ENCODE measurements at regions not wholly inside any gene's neighbourhood (a gene's known extent, or its start where the extent isn't known, plus 50 kb on each side); places are given as distances from the start of the nearest gene placed in this dataset.
A peak's percentile ranks its signal among the peaks of the same experiment; 100 is the strongest.

DNA sequence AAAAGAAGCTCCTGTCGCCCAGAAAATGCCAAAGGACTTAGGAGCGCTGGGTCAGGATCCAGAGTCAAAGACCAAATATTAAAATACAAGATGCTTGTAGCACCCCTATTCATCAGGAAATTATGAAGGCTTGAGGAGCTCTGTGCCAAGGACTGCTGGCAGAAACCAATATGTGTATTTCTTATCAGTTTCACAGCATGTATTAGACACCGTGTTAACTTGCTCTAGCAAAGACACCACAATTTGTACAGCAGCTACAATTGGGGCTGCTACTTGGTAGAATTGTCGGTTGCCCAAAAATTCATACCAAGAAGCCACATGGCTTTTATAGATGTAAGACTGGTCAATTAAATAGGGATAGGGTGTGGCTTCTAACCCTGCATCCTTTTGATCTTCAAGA is 128.8 kb downstream of the CD47 start:
- Histone ChIP-seq H3K36me3 (ENCODE audit: control insufficient read depth in 2 of 2, insufficient read depth in 2 of 2, low read length in 1 of 2) (no peaks in the 10 kb centered on the region), H3K9me3 (ENCODE audit: control insufficient read depth in 2 of 2, insufficient read depth in 1 of 2, low read length in 1 of 2) (no peaks in the 10 kb centered on the region), H3K4me1 (ENCODE audit: control insufficient read depth in 2 of 2, insufficient read depth in 2 of 2, low read length in 2 of 2) (peaks cover 0 to 2% of the 10 kb centered on the region in 2 donors), H3K4me3 (ENCODE audit: low read length in 2 of 2) (no peak overlapping the region), H3K27ac (ENCODE audit: low read depth in 1 of 2, low read length in 1 of 2) (no peak overlapping the region), H3K27me3 (ENCODE audit: control insufficient read depth in 2 of 2, insufficient read depth in 1 of 2, low read length in 1 of 2) (no peaks in the 10 kb centered on the region)
- 98% methylated on average over 4 of the region's 4 CpGs for WGBS
- no peak for DNase-seq (ENCODE audit: low read depth in 6 of 9, low spot score in 9 of 9)

GRCh38 chr3:107959550-107960154 is 131.2 kb downstream of the CD47 start:
- Histone ChIP-seq H3K4me3 (ENCODE audit: low read length in 2 of 2) (no peak overlapping the region), H3K4me1 (ENCODE audit: control insufficient read depth in 2 of 2, insufficient read depth in 2 of 2, low read length in 2 of 2) (peaks cover 0 to 2% of the 10 kb centered on the region in 2 donors), H3K9me3 (ENCODE audit: control insufficient read depth in 2 of 2, insufficient read depth in 1 of 2, low read length in 1 of 2) (no peaks in the 10 kb centered on the region), H3K27ac (ENCODE audit: low read depth in 1 of 2, low read length in 1 of 2) (no peak overlapping the region), H3K36me3 (ENCODE audit: control insufficient read depth in 2 of 2, insufficient read depth in 2 of 2, low read length in 1 of 2) (no peaks in the 10 kb centered on the region), H3K27me3 (ENCODE audit: control insufficient read depth in 2 of 2, insufficient read depth in 1 of 2, low read length in 1 of 2) (no peaks in the 10 kb centered on the region)
- 97% methylated on average over 2 of the region's 2 CpGs for WGBS
- DNase-seq (ENCODE audit: low read depth in 6 of 9, low spot score in 9 of 9), result no peak

- Histone ChIP-seq H3K4me1 (ENCODE audit: control insufficient read depth in 2 of 2, insufficient read depth in 2 of 2, low read length in 2 of 2) (peaks cover 0 to 9% of the 10 kb centered on the region in 2 donors), H3K4me3 (ENCODE audit: low read length in 2 of 2) (no peak overlapping the region), H3K27ac (ENCODE audit: low read depth in 1 of 2, low read length in 1 of 2) (peak overlapping the region in 1 of 2 donors; percentile 5), H3K27me3 (ENCODE audit: control insufficient read depth in 2 of 2, insufficient read depth in 1 of 2, low read length in 1 of 2) (no peaks in the 10 kb centered on the region), H3K9me3 (ENCODE audit: control insufficient read depth in 2 of 2, insufficient read depth in 1 of 2, low read length in 1 of 2) (no peaks in the 10 kb centered on the region), H3K36me3 (ENCODE audit: control insufficient read depth in 2 of 2, insufficient read depth in 2 of 2, low read length in 1 of 2) (no peaks in the 10 kb centered on the region)
- DNase-seq (ENCODE audit: low read depth in 6 of 9, low spot score in 9 of 9), result no peak
- WGBS, result 91% methylated on average over 1 of the region's 1 CpG
These were observed 132.7 kb downstream of the CD47 start for GRCh38 chr3:107958146-107958545.

DNA sequence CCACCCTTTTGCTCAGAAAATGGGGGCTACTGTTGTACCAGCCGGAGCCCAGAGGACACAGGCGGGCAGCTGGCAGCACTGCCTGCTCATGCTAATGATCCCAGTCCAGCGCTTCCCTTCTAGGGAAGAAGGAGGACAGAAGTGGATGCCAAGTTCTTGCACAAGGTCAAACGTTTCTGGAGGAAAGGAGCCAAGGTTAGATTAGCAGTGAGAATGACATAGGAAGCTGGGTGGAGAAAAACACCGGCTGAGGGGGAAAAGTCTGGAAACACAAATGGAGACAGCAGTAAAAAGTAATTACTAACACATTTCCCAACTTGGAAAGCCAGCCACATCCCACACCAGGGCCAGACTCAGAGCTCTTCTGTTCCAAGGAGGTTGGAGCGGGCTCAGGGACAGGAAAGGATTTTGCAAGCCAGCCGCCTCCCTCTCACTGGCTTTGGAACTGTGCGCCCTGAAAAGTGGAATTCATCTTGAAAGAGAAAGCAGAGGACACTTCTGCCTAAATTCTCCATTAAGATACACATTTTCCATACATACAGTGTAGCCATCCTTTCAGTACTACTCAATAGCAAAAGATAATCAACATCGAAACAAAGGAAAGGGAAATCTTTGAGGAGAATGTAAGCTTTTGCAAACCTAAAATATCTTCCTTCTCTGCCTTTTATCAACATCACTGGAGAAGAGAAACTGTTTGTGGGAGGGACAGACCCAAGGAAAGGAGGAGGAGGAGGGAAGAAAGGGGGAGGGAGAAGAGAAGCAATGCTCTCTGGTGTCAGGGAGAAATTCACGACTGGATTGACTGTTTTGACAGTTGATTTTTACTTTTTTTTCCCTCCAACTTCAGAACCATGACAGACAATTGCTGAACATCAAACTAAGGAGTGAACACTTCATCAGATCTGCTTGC is 133.6 kb downstream of the CD47 start:
- no peaks in the 10 kb centered on the region for H3K27me3 ChIP-seq (ENCODE audit: control insufficient read depth in 2 of 2, insufficient read depth in 1 of 2, low read length in 1 of 2)
- DNase-seq (ENCODE audit: low read depth in 6 of 9, low spot score in 9 of 9), result no peak
- no peak overlapping the region for H3K4me3 ChIP-seq (ENCODE audit: low read length in 2 of 2)
- H3K27ac ChIP-seq (ENCODE audit: low read depth in 1 of 2, low read length in 1 of 2), result no peak overlapping the region
- 86% methylated on average over 10 of the region's 10 CpGs for WGBS
- no peaks in the 10 kb centered on the region for H3K9me3 ChIP-seq (ENCODE audit: control insufficient read depth in 2 of 2, insufficient read depth in 1 of 2, low read length in 1 of 2)
- H3K36me3 ChIP-seq (ENCODE audit: control insufficient read depth in 2 of 2, insufficient read depth in 2 of 2, low read length in 1 of 2), result no peaks in the 10 kb centered on the region
- peaks cover 0 to 9% of the 10 kb centered on the region in 2 donors for H3K4me1 ChIP-seq (ENCODE audit: control insufficient read depth in 2 of 2, insufficient read depth in 2 of 2, low read length in 2 of 2)

- Histone ChIP-seq H3K4me1 (ENCODE audit: control insufficient read depth in 2 of 2, insufficient read depth in 2 of 2, low read length in 2 of 2) (peaks cover 0 to 9% of the 10 kb centered on the region in 2 donors), H3K4me3 (ENCODE audit: low read length in 2 of 2) (no peak overlapping the region)
- 15% methylated on average over 2 of the region's 2 CpGs for whole genome bisulfite sequencing
These were observed 136.0 kb downstream of the CD47 start for GRCh38 chr3:107954845-107955244.

DNA sequence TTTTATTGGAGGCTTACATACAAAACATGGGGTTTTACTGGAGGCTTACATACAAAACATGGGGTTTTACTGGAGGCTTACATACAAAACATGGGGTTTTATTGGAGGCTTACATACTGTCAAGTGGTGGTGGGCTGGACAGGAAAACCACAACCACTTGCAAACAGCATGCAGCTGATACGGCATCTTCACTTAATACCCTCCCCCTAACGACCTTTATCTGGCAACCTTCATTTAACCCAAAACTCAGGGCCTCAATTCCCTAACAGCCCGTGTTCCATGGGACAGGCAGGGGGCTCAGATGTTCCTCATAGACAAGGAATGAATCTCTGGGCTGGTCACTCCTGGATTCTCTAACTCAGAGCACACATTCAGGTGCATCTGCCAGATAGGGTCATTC is 137.1 kb downstream of the CD47 start:
- H3K27ac ChIP-seq (ENCODE audit: low read depth in 1 of 2, low read length in 1 of 2), result no peak overlapping the region
- no peaks in the 10 kb centered on the region for H3K36me3 ChIP-seq (ENCODE audit: control insufficient read depth in 2 of 2, insufficient read depth in 2 of 2, low read length in 1 of 2)
- peaks cover 0 to 9% of the 10 kb centered on the region in 2 donors for H3K4me1 ChIP-seq (ENCODE audit: control insufficient read depth in 2 of 2, insufficient read depth in 2 of 2, low read length in 2 of 2)
- H3K4me3 ChIP-seq (ENCODE audit: low read length in 2 of 2), result no peak overlapping the region
- DNase-seq (ENCODE audit: low read depth in 6 of 9, low spot score in 9 of 9), result peak in 1 of 9 donors; percentile 26
- H3K27me3 ChIP-seq (ENCODE audit: control insufficient read depth in 2 of 2, insufficient read depth in 1 of 2, low read length in 1 of 2), result no peaks in the 10 kb centered on the region
- WGBS, result 14% methylated on average over 3 of the region's 3 CpGs
- no peaks in the 10 kb centered on the region for H3K9me3 ChIP-seq (ENCODE audit: control insufficient read depth in 2 of 2, insufficient read depth in 1 of 2, low read length in 1 of 2)

More at GRCh38 chr3:107954845-107955244, 136.0 kb downstream of the CD47 start:
- Histone ChIP-seq H3K27me3 (ENCODE audit: control insufficient read depth in 2 of 2, insufficient read depth in 1 of 2, low read length in 1 of 2) (no peaks in the 10 kb centered on the region), H3K27ac (ENCODE audit: low read depth in 1 of 2, low read length in 1 of 2) (no peak overlapping the region), H3K9me3 (ENCODE audit: control insufficient read depth in 2 of 2, insufficient read depth in 1 of 2, low read length in 1 of 2) (no peaks in the 10 kb centered on the region), H3K36me3 (ENCODE audit: control insufficient read depth in 2 of 2, insufficient read depth in 2 of 2, low read length in 1 of 2) (no peaks in the 10 kb centered on the region)
- no peak for DNase-seq (ENCODE audit: low read depth in 6 of 9, low spot score in 9 of 9)

GRCh38 chr3:107951126-107951525 is 139.7 kb downstream of the CD47 start:
- no peak overlapping the region for H3K27ac ChIP-seq (ENCODE audit: low read depth in 1 of 2, low read length in 1 of 2)
- no peaks in the 10 kb centered on the region for H3K36me3 ChIP-seq (ENCODE audit: control insufficient read depth in 2 of 2, insufficient read depth in 2 of 2, low read length in 1 of 2)
- no peak for DNase-seq (ENCODE audit: low read depth in 6 of 9, low spot score in 9 of 9)
- H3K27me3 ChIP-seq (ENCODE audit: control insufficient read depth in 2 of 2, insufficient read depth in 1 of 2, low read length in 1 of 2), result no peaks in the 10 kb centered on the region
- no peaks in the 10 kb centered on the region for H3K9me3 ChIP-seq (ENCODE audit: control insufficient read depth in 2 of 2, insufficient read depth in 1 of 2, low read length in 1 of 2)
- no peak overlapping the region for H3K4me3 ChIP-seq (ENCODE audit: low read length in 2 of 2)
- 97% methylated on average over 2 of the region's 2 CpGs for WGBS
- peaks cover 0 to 7% of the 10 kb centered on the region in 2 donors for H3K4me1 ChIP-seq (ENCODE audit: control insufficient read depth in 2 of 2, insufficient read depth in 2 of 2, low read length in 2 of 2)

- 96% methylated on average over 2 of the region's 2 CpGs for WGBS
- no peak for DNase-seq (ENCODE audit: low read depth in 6 of 9, low spot score in 9 of 9)
- no peaks in the 10 kb centered on the region for H3K27me3 ChIP-seq (ENCODE audit: control insufficient read depth in 2 of 2, insufficient read depth in 1 of 2, low read length in 1 of 2)
- no peak overlapping the region for H3K27ac ChIP-seq (ENCODE audit: low read depth in 1 of 2, low read length in 1 of 2)
- no peaks in the 10 kb centered on the region for H3K9me3 ChIP-seq (ENCODE audit: control insufficient read depth in 2 of 2, insufficient read depth in 1 of 2, low read length in 1 of 2)
- peaks cover 0 to 7% of the 10 kb centered on the region in 2 donors for H3K4me1 ChIP-seq (ENCODE audit: control insufficient read depth in 2 of 2, insufficient read depth in 2 of 2, low read length in 2 of 2)
- no peak overlapping the region for H3K4me3 ChIP-seq (ENCODE audit: low read length in 2 of 2)
- H3K36me3 ChIP-seq (ENCODE audit: control insufficient read depth in 2 of 2, insufficient read depth in 2 of 2, low read length in 1 of 2), result no peaks in the 10 kb centered on the region
These were observed 140.4 kb downstream of the CD47 start for GRCh38 chr3:107950417-107950816.

GRCh38 chr3:107949394-107949970 is 141.3 kb downstream of the CD47 start:
- no peaks in the 10 kb centered on the region for H3K36me3 ChIP-seq (ENCODE audit: control insufficient read depth in 2 of 2, insufficient read depth in 2 of 2, low read length in 1 of 2)
- H3K9me3 ChIP-seq (ENCODE audit: control insufficient read depth in 2 of 2, insufficient read depth in 1 of 2, low read length in 1 of 2), result no peaks in the 10 kb centered on the region
- WGBS, result 98% methylated on average over 3 of the region's 3 CpGs

More at GRCh38 chr3:107949394-107949970, 141.3 kb downstream of the CD47 start:
- Histone ChIP-seq H3K27ac (ENCODE audit: low read depth in 1 of 2, low read length in 1 of 2) (no peak overlapping the region), H3K4me3 (ENCODE audit: low read length in 2 of 2) (no peak overlapping the region), H3K4me1 (ENCODE audit: control insufficient read depth in 2 of 2, insufficient read depth in 2 of 2, low read length in 2 of 2) (peaks cover 0 to 7% of the 10 kb centered on the region in 2 donors), H3K27me3 (ENCODE audit: control insufficient read depth in 2 of 2, insufficient read depth in 1 of 2, low read length in 1 of 2) (no peaks in the 10 kb centered on the region)
- DNase-seq (ENCODE audit: low read depth in 6 of 9, low spot score in 9 of 9), result no peak

Measured in thymus (tissue), 11 donors.